MM.1S (cell line): ENCODE measurements at regions not wholly inside any gene's neighbourhood (a gene's known extent, or its start where the extent isn't known, plus 50 kb on each side); places are given as distances from the start of the nearest gene placed in this dataset.

Experiments used
- DNase-seq: peaks from one replicate; pipeline ENCODE4 v3.0.0-alpha.2; 2015
- H2AFZ ChIP-seq: fragments of 300-600 bp; sonication (generic); 2 replicates; pipeline ENCODE4 v1.6.0; 2016; ENCODE audit warnings: antibody characterized with exemption, low read length
- H3F3A ChIP-seq: fragments of 300-600 bp; sonication (generic); 2 replicates; pipeline ENCODE4 v1.6.1; 2016; ENCODE audit warnings: mild to moderate bottlenecking, antibody characterized with exemption, low read length, moderate library complexity, mixed read lengths; ENCODE audit not compliant: insufficient read depth
- H3K27ac ChIP-seq: fragments of 300-600 bp; sonication (generic); 2 replicates; pipeline ENCODE4 v1.5.1; 2016; ENCODE audit warnings: mild to moderate bottlenecking, low read length
- H3K27me3 ChIP-seq: fragments of 300-600 bp; sonication (generic); replicated peaks from 2 replicates; pipeline ENCODE4 v1.6.0; 2016; ENCODE audit warnings: low read length; ENCODE audit not compliant: insufficient read depth
- H3K36me3 ChIP-seq: fragments of 300-600 bp; sonication (generic); replicated peaks from 2 replicates; pipeline ENCODE4 v1.6.1; 2016; ENCODE audit warnings: mild to moderate bottlenecking, low read length, mixed read lengths; ENCODE audit not compliant: insufficient read depth
- H3K4me1 ChIP-seq: fragments of 300-600 bp; sonication (generic); 2 replicates; pipeline ENCODE4 v1.6.1; 2016; ENCODE audit warnings: low read length, mixed read lengths
- H3K4me2 ChIP-seq: fragments of 300-600 bp; sonication (generic); 2 replicates; pipeline ENCODE4 v1.6.0; 2016; ENCODE audit warnings: low read depth, low read length
- H3K4me3 ChIP-seq: fragments of 300-600 bp; sonication (generic); 2 replicates; pipeline ENCODE4 v1.5.1; 2016; ENCODE audit warnings: low read length, mixed read lengths
- H3K79me2 ChIP-seq: fragments of 300-600 bp; sonication (generic); 2 replicates; pipeline ENCODE4 v1.6.1; 2016; ENCODE audit warnings: mixed run types, low read length, mixed read lengths
- H3K9ac ChIP-seq: fragments of 300-600 bp; sonication (generic); 2 replicates; pipeline ENCODE4 v1.6.1; 2016; ENCODE audit warnings: low read length, mixed read lengths
- H3K9me2 ChIP-seq: fragments of 300-600 bp; sonication (generic); replicated peaks from 2 replicates; pipeline ENCODE4 v1.6.1; 2016; ENCODE audit warnings: mild to moderate bottlenecking, low read length, mixed read lengths; ENCODE audit not compliant: insufficient read depth
- H3K9me3 ChIP-seq: fragments of 300-600 bp; sonication (generic); replicated peaks from 2 replicates; pipeline ENCODE4 v1.6.1; 2016; ENCODE audit warnings: mild to moderate bottlenecking, low read length, mixed read lengths; ENCODE audit not compliant: insufficient read depth
- H4K20me1 ChIP-seq: fragments of 300-600 bp; sonication (generic); 2 replicates; pipeline ENCODE4 v1.6.1; 2016; ENCODE audit warnings: mild to moderate bottlenecking, low read length, moderate library complexity, mixed read lengths; ENCODE audit not compliant: insufficient read depth
- EZH2 ChIP-seq: fragments of 300-600 bp; sonication (generic); optimal IDR thresholded peaks from 2 replicates; pipeline ENCODE3; 2017; ENCODE audit warnings: low read depth, mild to moderate bottlenecking, antibody characterized with exemption, low read length, mixed read lengths
- EZH2phosphoT487 ChIP-seq: fragments of 300-600 bp; sonication (generic); IDR thresholded peaks from 2 replicates; pipeline ENCODE4 v1.6.1; 2018; ENCODE audit warnings: antibody characterized with exemption, low read length
- TF ChIP-seq, protein P1 (sequence below): fragments of 300-600 bp; sonication (generic); IDR thresholded peaks from 2 replicates; pipeline ENCODE4 v1.5.1; 2016; ENCODE audit warnings: antibody characterized with exemption, low read length, mixed read lengths

- H3K9me3 ChIP-seq, result no peaks in the 10 kb centered on the region
Observed at GRCh38 chr10:23768281-23768680, 329.4 kb downstream of the OTUD1 start.

GRCh38 chr10:23777153-23777552, 338.3 kb downstream of the OTUD1 start:
- Histone ChIP-seq H3K4me1 (peaks cover 17% of the 10 kb centered on the region), H3K36me3 (no peaks in the 10 kb centered on the region), H3K4me3 (no peak overlapping the region), H3K27me3 (no peaks in the 10 kb centered on the region), H4K20me1 (no peaks in the 10 kb centered on the region), H3K4me2 (no peak overlapping the region), H3K9me3 (no peaks in the 10 kb centered on the region), H3K9me2 (no peaks in the 10 kb centered on the region), H3K27ac (no peak overlapping the region), H3F3A (no peaks in the 10 kb centered on the region), H2AFZ (no peak overlapping the region), H3K9ac (no peak overlapping the region), H3K79me2 (no peaks in the 10 kb centered on the region)
- no peak for DNase-seq
- TF ChIP-seq EZH2phosphoT487 (no peak), EZH2 (no peak)
- TF ChIP-seq, protein P1, sequence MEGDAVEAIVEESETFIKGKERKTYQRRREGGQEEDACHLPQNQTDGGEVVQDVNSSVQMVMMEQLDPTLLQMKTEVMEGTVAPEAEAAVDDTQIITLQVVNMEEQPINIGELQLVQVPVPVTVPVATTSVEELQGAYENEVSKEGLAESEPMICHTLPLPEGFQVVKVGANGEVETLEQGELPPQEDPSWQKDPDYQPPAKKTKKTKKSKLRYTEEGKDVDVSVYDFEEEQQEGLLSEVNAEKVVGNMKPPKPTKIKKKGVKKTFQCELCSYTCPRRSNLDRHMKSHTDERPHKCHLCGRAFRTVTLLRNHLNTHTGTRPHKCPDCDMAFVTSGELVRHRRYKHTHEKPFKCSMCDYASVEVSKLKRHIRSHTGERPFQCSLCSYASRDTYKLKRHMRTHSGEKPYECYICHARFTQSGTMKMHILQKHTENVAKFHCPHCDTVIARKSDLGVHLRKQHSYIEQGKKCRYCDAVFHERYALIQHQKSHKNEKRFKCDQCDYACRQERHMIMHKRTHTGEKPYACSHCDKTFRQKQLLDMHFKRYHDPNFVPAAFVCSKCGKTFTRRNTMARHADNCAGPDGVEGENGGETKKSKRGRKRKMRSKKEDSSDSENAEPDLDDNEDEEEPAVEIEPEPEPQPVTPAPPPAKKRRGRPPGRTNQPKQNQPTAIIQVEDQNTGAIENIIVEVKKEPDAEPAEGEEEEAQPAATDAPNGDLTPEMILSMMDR, result no peak

More at GRCh38 chr10:23768281-23768680, 329.4 kb downstream of the OTUD1 start:
- Histone ChIP-seq H3K79me2 (no peaks in the 10 kb centered on the region), H3K27me3 (no peaks in the 10 kb centered on the region), H3K9ac (no peak overlapping the region), H2AFZ (no peak overlapping the region), H3K4me1 (no peaks in the 10 kb centered on the region), H3F3A (no peaks in the 10 kb centered on the region), H3K4me3 (no peak overlapping the region), H3K9me2 (no peaks in the 10 kb centered on the region), H3K36me3 (no peaks in the 10 kb centered on the region), H4K20me1 (no peaks in the 10 kb centered on the region), H3K27ac (no peak overlapping the region), H3K4me2 (no peak overlapping the region)
- TF ChIP-seq EZH2phosphoT487, result no peak
- TF ChIP-seq EZH2, result no peak
- TF ChIP-seq, protein P1, result no peak
- DNase-seq, result no peak

- Histone ChIP-seq H3K9ac (no peak overlapping the region), H4K20me1 (no peaks in the 10 kb centered on the region), H2AFZ (no peak overlapping the region), H3K4me3 (no peak overlapping the region), H3K9me2 (no peaks in the 10 kb centered on the region), H3K27me3 (no peaks in the 10 kb centered on the region), H3K27ac (no peak overlapping the region), H3K9me3 (no peaks in the 10 kb centered on the region), H3F3A (no peaks in the 10 kb centered on the region), H3K79me2 (no peaks in the 10 kb centered on the region), H3K36me3 (no peaks in the 10 kb centered on the region), H3K4me2 (peak overlapping the region; percentile 9), H3K4me1 (peaks cover 17% of the 10 kb centered on the region)
- peak; percentile 77 for DNase-seq
- TF ChIP-seq, protein P1, result no peak
- TF ChIP-seq EZH2phosphoT487 (no peak), EZH2 (no peak)
Observed at GRCh38 chr10:23779301-23779700, 340.4 kb downstream of the OTUD1 start.
